GM19438 (cell line): ENCODE measurements at regions not wholly inside any gene's neighbourhood (a gene's known extent, or its start where the extent isn't known, plus 50 kb on each side); places are given as distances from the start of the nearest gene placed in this dataset.
"Not testable (repeated sequence)": the region's sequence is repeated elsewhere in the genome, so short reads cannot be mapped to it uniquely, and the experiment has no call there.

Experiments used
- ATAC-seq: cut with Tn5 transposase; IDR thresholded peaks from one replicate; pipeline ENCODE4 v1.9.1; 2021; ENCODE audit warnings: low read depth; ENCODE audit not compliant: unreplicated experiment

DNA sequence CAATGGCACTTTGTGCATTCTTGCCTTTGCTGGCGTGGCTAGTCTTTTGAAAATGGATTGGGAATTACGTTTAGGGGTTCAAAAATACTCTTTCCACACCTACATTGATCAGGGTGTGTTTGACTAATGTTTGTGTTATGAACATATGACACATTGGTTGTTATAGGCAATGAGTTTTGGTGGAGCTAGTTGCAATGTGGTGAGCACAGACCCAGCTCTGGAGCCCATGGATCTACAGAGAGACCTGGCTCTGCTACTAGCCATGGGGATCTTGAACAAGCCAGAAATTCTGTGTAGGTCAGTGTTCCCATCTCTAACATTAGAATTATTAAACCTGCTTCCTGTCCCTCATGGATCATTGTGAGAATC, 222.4 kb upstream of the UBL3 start:
- no peak for ATAC-seq

DNA sequence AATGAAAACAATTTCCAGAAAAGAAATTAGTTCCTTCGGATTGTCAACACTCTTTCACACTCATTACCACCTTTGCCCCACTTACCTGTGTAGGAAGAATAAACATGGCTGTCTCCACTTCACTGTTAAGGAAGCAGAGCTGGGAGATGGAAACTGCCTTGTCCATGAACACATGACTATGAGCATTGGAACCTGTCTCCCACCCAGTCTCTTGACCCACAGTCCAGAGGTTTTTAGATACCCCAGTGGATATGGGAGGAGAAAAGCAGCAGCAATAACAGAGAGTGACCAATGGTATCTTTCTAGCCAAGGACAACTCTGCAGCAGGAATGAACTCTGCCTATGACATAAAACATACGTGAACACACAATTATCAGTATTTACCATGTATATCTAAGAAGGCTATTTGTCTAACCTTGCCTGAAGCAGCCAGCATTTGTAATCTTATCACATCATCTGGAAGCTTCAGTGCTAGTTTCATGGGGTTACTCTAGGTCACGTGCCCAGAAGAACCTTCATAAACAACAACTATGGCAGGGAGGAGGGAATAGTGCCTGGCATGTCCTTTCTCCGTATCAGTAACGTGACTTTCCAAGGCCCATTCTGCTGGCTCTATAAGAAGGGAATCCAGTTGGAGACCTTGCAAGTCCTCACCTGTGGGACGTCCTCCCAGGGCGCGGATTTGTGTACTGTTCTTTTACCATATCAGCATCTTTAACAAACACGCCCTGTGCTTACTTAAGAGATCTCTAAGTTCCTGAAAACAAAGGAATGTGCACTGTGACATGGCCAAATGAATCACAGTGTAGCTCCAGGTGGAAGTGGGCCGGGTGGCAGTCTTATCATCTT, 221.8 kb upstream of the UBL3 start:
- no peak for ATAC-seq

DNA sequence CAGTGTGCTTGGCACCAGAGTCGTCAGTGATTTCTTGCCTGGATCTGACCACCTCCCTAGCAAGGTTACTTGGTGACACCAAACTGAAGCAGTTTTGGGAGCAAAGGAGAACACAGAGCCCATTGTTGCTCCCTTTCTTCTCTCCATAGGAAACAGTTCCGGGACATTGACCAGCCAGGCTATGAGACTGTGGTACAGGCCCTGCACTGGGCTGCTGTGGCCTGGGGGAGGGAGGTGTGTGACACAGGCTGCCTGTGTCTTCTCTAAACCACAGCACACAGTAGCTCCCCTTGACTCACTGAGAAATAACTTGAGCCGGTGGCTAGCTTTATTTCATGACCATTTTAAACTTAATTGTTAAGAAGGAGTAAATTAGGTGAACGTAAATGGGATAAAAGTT, 214.8 kb upstream of the UBL3 start:
- ATAC-seq, result no peak

DNA sequence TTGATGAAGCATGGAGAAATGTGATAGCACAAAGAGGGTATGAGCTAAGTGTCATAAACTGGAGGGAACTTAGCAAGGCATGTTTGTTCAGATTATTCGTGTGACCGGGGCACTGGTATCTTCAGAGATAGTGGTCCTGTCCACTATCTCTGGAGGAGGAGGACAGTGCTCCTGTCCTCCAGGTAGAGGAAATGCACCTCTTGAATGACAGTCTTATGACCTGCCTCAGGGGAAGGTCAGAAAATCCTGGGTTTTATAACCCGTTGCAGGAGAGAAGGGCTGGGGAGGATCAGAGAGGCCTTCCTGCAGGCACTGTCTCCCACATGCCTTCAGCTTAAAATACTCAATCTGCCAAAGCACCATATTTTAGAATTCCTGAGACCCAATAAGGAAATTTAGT, 213.5 kb upstream of the UBL3 start:
- no peak for ATAC-seq

DNA sequence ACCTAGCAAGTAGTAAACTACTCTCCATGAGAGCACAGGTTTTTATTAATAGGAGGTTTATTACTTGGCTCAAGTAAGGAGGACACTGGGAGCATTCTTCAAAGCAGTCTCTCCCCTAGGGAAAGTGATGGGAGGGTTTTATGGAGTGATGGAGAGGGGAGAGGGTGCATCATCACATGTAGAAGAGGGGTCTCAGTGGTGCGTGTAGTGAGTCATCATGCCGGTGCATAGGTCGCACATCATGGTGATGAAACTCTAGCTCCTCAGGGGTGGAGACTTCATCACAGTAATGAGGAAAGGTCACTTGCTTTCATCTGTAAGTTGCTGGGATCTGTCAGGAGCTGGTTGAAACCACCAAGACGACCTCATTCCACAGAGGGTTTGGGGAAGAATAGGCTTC, 210.8 kb upstream of the UBL3 start:
- no peak for ATAC-seq

DNA sequence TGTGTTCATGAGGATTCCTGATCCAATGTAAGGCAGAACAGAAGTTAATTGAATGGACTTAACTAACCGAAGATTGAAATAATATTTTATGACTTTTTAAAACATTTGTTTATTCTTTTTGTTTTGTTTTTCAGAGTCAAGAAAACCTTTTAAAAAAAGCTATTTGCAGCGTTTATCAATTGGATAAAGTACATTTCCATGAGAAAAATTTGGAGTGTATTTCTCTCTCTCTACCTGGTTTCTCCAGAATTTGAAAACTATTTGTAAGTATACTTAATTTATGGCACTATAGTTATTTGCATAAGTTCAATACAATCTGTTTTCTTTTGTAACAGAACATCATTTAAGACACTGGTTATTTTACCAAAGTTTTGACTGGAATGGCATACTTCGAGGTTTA, 208.0 kb upstream of the UBL3 start:
- no peak for ATAC-seq

DNA sequence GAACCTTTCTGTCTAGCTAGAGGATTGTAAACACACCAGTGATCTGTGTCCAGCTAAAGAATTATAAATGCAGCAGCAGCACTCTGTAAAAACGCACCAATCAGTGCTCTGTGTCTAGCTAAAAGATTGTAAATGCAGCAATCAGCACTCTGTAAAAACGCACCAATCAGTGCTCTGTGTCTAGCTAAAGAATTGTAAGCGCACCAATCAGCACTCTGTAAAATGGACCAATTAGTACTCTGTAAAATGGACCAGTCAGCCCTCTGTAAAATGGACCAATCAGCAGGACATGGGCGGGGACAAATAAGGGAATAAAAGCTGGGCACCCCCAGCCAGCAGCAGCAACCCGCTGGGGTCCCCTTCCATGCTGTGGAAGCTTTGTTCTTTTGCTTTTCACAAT, 204.1 kb upstream of the UBL3 start:
- not testable (repeated sequence) for ATAC-seq

DNA sequence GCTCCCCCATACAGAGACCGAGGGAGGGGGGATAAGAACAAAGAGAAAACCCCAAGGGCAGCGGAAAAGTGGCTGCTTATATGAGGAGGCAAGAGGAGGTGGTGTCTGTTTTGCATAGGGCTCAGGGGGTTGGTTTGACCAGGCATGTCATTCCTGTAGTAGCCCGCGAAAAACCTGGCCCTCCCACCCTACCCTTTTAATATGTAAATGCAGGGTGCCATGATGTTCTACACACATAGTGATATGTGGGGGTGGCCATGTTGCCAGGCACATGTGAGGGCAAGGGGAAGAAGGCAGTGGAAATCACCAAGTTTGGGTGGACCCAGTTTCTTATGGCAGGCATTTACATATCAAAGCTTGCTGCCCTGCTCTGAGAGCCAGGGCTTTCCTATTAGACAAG, 203.5 kb upstream of the UBL3 start:
- ATAC-seq, result no peak

DNA sequence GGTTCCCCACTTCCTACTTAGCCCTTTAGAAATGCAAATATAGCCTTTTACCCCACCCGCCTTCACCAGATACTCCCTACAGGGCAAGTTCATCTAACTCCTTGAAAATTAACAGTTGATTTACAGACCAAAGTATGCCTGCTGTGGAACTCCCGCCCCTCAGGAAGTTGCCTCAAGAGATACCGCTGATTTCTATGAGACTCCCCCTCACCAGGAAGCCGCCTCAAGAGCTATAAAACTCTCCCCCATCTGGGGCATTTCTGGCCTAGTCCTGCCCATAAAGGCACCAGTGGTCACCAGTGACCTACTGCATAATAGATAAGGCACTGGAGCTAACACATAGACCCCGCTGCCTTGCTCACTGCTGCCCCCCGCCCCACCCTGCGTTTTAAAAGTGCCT, 201.7 kb upstream of the UBL3 start:
- no peak for ATAC-seq

DNA sequence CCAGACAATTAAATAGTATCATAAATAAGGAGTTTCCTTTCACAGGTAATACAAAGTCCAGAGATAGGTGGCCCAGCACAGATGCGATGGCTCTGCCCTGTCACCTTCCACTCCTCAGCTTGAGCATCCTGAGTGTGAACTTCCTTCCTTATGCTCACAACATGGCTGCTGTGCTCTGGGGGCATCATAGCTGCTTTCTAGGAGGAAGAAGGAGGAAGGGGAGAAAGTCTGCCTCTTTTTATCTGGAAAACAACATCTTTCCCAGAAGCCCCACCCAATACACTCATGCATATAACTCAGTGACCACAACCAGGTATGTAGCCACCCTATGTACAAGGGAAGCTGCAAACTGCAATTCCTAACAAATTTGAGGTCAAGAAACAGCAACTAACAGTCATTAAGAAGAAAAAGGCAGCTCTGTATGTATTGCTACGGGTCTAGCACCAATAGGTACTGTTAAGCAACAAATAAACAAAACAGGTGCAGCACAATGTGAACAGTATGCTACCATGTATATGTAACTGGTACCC, 201.2 kb upstream of the UBL3 start:
- no peak for ATAC-seq

DNA sequence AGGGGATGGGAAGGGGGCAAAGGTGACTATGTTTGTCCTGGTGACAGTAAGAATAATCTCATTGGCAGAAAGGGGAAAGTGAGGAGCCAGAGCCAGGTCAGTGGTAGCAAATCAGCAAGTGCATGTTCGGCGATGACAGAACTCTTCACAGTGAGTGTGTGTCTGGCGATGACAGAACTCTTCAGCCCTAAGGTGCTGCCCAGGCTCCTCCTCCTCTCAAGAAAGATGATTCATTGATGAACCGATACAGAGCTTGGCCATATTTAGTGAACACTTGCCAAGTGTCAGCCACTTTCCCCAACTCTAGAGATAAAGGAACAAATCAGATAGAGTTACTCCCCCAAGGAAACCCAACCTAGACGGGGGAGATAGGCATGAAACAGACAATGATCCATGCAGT, 199.3 kb upstream of the UBL3 start:
- ATAC-seq, result no peak

DNA sequence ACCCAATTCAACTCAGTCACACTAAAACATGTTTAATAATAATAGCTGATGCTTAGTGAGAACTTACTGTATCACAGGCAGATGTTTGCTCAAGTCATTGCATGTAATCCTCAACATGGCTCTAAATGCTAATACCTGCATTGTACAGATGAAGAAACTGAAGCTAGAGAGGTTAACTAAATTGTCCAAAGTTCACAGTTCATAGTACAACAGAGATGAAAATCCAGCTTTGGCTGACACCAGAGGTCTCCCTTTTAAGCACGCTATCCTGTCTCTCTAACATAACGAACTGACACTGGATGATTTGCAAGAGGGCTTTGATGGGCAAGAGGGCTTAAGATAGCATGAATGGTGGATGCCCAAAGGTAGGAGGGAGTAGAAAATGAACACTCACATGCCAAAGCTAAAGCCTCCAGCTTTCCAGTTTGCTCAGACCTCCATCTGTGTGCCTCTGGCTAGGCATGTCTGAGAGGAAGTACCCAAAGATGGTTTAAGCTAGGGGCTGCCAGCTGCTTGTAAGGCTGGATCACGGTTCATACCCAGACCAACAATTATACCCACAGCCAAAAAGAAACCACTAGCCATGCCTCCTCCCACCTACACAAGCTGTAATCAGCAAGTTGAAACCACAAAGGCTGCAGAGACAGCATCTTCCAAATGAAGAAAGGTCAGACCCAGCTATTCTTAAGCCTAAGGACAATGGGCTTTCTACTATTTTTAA, 196.9 kb upstream of the UBL3 start:
- no peak for ATAC-seq

DNA sequence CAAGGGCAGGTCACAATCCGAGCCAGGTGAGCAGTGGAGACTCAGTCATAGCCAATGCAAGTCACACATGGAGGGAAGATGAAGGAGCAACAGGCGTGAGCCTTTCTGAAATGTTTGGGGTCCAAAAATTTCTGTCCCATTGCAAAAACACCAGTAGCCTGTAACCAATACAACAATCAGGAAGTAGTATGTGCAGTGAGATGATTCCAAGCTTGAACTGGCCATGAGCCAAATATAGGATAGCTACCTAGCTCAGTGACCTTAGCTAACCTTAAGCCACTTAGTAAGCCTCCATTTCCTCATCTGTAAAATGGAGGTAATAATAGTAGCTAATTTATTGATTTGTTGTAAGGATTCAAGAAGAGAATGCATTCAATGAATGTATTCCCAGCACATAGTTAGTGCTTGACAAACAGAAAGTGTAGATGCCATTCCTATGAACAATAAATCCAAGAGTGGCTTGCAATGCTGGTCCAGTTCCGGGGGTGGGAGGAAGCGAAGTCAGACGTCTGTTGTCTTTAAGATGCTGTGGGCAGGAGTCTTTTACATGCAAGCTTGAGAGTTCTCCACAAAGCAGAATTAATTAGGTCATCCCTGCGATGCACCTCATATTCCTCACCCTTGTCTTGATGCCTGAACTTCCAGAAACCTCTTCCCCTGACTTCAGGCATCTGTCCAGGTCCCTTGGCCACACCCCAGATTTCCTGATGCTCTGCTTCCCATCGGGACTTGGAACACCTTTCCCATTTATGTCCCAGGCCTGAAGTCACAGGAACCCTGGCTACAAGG, 195.7 kb upstream of the UBL3 start:
- no peak for ATAC-seq

DNA sequence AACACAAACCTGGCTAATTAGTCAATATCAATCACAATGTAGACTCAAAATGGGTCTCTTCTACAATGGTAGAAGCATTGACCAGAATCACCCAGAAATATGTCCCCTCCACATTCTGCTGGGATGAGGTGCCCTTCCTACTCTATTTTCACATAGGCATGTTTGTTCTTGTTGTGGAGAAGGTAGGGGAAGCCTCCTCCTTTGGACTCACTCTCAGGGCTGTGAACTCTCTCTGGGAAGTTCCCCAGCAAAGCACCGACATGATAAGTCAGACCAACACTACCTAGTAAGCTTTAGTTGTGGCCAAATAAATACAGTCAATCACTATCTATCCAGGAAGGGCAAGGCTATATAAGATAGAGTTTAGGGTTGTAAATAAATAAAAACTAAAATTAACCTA, 194.5 kb upstream of the UBL3 start:
- no peak for ATAC-seq

DNA sequence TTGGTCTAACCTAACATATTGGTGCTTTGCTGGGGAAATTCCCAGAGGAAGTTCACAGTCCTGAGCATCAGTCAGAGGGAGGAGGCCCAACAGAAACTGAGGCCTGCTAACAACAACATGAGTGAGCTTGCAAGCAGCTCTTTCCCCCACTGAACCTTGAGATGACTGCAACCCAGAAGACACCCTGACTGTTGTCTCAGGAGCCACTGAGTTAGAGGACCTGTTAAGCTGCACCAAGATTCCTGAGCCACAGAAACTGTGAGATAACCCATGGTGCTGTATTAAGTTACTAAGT, 193.2 kb upstream of the UBL3 start:
- no peak for ATAC-seq

DNA sequence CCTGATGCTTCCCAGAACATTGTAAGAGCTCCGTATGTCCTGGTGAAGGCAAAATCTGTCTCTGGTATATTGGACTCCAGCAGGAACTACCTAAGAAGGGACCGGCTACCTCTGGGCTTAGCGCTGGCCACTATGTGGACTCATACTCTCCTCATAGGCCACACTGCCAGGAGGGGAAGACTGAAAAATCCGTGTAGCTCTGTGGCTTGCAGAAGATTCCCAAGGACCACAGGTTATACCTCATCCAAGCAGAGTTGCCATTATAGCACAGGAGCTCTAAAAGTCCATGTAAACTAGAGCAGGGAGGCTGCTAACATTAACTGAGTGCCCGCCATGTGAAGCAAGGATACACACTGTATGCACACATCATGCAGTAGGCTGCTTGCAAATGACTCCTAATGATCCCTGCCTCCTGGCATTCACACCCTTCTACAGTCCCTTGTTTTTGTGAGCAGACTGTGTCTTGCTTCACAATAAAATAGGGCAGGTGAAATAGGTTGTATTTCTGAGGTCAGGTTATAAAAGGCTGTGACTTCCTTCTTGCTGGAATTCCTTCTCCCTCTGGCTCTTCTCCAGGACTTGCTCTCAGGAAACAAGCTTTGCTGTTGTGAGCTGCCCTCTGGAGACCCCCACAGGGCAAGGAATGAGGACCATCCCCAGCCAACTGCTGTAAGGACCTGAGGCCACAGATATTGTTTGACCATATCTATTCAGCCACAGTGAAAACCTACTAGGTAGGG, 192.6 kb upstream of the UBL3 start:
- ATAC-seq, result no peak

DNA sequence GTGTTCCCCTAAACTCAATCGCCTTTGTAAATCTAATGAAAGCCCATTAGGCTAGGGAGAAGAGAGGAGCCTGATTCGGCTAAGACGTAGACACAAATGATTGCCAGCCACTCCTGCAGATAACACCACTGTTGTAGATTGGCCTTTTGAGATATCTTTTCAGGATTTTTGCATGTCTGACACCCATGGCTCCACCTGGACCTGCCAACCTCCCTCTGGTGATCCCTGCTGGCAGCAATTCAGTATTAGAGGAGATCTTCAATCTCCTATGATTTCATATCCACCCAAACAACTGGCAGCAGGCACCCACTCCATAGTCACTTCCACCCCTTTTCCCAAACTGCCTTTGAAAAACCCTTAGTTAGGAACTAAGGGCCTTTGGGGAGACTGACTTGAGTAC, 191.9 kb upstream of the UBL3 start:
- no peak for ATAC-seq

DNA sequence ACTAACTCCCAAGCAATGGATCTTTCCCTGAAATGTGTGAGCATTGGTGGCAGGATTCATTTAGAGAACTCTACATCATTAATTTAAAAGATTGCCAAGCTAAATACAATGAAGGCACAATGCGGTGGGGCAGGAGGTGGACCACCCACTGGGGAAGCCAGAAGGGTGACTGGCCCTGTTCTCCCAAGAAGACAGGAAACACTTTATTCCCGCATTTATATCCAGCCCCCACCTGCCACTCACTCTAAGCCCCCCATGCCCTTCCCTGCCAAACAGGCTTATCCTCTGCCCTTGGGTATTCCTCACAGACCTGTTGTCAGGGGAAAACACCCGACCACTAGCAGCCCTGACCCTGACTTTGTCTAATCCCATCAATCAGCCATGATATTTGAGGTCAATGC, 189.1 kb upstream of the UBL3 start:
- no peak for ATAC-seq

DNA sequence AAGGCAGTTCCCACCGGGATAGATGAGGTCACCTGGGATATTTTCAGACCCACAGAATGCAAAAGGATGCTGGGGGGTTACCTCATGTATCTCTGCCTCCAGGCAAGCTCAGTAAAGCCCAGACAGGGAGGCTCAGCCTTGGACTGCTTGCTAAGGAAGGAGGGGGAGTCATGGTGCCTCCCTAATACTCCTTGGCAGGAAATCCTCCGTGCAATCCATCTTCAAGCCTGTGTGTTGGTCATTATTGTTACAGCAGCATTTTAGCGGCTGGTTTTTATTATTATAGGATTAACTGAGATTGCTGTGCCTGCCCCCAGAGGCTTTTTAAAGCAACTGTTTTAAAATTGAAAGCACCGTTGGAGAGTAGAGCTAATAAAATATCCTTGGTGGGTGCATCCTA, 188.5 kb upstream of the UBL3 start:
- no peak for ATAC-seq

DNA sequence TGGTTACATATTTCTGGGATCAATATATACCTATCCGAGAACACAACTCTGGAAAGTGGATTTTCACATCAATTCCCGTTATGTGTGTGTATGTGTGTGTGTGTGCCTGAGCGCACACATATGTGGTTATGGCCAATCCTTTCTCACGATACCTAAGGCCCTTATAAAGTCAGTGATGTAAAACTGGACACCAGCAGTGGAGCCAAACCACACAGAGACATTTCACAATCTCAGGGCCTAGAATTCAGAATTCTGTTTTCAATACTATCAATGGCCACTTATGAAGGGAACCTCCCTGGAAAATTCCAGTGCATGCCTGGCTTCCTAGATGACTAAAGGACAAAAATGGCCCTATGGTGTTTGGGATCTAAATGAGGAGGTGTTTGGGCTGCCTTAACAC, 187.3 kb upstream of the UBL3 start:
- ATAC-seq, result no peak

DNA sequence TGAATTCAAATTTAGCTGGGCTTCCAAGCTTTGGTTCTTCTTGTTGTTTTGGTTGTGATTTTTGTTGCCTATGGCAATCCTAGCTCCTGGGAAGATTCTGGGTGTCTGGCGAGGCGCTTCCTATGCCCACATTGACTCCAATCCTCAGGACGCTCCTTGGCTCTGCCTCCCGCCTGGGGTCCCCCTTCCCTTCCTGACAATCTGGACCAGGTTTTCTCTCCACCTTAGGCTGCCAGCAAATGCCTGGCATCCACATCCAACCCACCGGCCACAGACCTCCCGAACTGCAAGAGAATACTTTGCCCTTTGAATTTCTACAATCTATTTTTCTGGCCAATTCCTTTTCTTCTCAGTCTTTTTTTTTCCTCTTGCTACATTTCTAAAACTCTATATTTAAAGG, 186.9 kb upstream of the UBL3 start:
- ATAC-seq, result no peak
